ENCODE measurements at regions not wholly inside any gene's neighbourhood (a gene's known extent, or its start where the extent isn't known, plus 50 kb on each side); places are given as distances from the start of the nearest gene placed in this dataset.

DNA sequence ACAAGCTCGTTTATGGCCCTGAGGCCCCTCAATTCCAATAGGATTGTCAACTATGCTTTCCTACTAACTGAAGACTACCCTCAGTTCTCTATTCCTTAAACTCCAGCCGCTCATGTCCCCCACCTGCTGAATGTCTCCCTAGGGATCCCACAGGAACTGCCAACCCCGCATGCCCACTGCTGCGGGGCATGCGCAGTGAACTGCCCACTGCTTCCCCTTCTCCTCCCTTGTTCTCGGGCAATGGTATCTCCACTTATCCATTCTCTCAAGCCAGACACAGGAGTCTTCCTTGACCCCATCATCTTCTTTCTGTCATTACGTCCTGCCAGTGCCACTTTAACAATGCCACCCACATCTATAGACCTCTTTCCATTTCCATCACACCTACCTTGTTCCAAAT, 90.0 kb downstream of the FGF18 start:
- ATAC-seq (no peak), DNase-seq (no peak)
- intact Hi-C loops (cut with micrococcal nuclease), result no loop called here

- no peak for ATAC-seq
- intact Hi-C loops (cut with micrococcal nuclease), result no loop called here
Measured at GRCh38 chr5:171512397-171512796, 93.0 kb downstream of the FGF18 start.

GRCh38 chr5:171513591-171513990, 94.1 kb downstream of the FGF18 start:
- DNase-seq (no peak), ATAC-seq (no peak)
- intact Hi-C loops (cut with micrococcal nuclease), result no loop called here

More at GRCh38 chr5:171512397-171512796, 93.0 kb downstream of the FGF18 start:
- no peak for DNase-seq

DNA sequence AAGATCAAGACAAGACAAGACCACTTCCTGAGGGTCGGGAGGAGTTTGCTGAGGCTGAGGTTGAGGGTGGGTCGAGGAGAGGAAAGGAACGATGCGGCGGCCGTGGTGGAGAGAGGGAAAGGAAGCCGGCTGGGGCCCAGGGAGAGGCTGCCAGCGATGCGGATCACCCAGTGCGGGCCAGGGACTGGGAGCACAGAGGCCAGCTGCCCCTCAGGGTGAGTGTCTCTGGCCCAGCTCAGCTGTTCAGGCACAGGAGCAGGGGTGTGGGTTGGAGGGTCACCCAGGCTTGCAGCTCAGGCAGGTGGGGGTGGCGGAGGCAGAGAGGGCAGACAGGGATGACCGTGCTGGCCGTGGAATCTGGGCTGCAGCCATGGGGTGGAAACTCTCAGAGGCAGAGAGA, 99.5 kb downstream of the FGF18 start:
- no peak for DNase-seq
- no peak for ATAC-seq
- intact Hi-C loops (cut with micrococcal nuclease), result no loop called here

DNA sequence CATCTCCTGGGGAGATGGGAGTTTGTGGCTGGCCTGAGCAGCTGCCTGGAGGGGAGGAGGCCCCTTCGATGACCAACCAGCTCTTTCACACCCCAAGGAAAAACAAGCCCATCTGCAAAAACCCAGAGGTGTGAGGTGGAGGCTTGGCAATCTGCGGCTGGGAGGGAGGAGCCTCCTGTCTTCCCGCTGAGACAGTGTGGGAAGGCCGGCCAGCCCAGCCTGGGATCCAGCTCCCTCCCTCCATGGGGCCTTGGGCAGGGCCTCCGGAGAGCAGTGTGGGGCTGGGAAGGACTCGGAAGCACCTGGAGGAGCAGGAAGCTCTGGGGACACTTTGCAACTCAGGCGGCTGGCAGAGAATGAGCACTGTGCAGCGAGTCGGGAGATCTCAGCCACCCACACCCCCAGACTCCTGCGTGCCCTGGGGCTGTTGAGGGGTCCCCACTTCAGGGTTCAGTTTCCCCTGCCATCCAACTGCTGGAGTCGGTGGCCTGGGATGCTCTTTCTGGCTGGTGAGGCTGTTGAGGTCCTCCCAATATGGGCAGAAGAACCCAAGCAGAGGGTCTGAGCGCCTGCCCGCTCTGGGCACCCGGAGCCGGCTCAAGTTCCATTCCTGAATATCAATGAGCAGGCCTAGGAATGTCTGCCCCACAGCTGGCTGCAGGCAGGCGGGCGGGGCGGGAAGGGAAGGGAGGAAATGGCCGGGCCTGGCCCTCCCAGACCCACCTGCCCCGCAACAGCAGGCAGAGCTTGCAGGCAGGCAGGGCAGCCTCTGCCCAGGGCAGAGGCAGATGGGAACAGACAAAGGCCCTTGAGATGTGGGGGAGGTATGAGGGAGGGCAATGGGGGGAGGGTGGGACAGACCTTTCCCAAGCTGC, 101.1 kb downstream of the FGF18 start:
- DNase-seq (peak; percentile 44), ATAC-seq (peak; percentile 72)
- intact Hi-C loops (cut with micrococcal nuclease), result no loop called here

- intact Hi-C loops (cut with micrococcal nuclease), result no loop called here
- ATAC-seq, result peak; percentile 38
- no peak for DNase-seq
Measured at GRCh38 chr5:171521219-171521633, 101.8 kb downstream of the FGF18 start.

DNA sequence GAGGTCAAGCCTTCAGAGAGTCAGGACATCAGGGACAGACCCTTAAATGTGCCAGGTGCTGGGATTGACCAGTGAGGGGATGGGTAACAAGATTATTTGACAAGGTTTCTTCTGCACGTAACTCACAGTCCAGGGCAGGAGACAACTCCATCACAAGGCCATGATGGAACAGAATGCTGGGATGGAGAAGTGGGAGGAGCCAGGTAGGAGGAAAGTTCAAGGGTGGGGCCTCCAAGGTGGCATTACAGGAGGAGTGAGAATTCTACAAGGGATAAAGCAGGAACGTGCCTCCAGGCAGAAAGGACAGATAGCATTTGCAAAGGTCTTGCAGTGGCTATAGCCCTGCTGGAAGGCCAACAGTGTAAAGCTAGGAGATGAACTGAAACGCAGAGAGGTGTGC, 102.2 kb downstream of the FGF18 start:
- ATAC-seq, result no peak
- intact Hi-C loops (cut with micrococcal nuclease), result no loop called here
- no peak for DNase-seq

DNA sequence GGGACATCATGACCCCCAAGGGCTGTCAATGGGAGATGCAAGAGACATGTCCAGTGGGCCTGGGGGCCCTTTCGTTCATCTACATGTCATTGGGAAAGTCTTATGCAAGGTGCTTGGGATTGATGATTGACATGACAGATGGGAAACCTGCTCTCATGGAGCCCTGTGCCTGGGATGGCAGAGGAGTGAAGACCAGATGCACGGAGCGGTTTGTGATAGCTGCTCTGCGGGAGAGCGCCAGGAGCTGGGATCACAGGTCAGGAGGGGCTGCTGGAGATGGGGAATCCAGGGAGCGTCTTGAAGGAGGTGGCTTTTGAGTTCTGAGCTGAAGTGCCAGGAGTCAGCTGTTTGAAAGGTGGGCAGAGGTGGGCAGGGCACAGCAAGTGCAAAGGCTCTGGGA, 104.3 kb downstream of the FGF18 start:
- ATAC-seq (no peak), DNase-seq (no peak)
- intact Hi-C loops (cut with micrococcal nuclease), result no loop called here

DNA sequence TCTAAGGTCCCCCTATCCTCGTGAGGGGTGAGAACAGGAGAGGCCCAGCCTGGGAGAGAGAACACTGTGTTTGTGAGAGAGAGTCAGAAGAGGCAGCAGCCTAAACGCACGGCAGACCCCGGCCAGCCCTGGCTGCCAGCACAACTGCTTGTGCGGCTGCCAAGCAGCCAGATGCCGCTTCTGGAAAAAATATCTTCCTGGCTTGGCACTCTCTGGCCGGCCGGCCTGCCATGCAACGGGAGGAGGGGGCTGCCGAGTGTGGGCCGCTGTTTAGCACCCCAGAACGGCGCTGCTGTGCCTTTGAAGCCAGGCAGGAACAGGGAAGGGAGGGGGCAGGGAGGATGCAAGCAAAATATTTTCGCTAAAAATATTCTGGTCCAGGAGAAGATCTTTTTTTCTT, 105.0 kb downstream of the FGF18 start:
- DNase-seq, result peak; percentile 64

GRCh38 chr5:171525085-171525484, 105.6 kb downstream of the FGF18 start:
- ATAC-seq (no peak), DNase-seq (no peak)

More for the DNA sequence above, 105.0 kb downstream of the FGF18 start:
- peak; percentile 50 for ATAC-seq
- intact Hi-C loops (cut with micrococcal nuclease), result no loop called here

GRCh38 chr5:171528036-171528435, 108.6 kb downstream of the FGF18 start:
- ATAC-seq, result no peak
- DNase-seq, result no peak
- intact Hi-C loops (cut with micrococcal nuclease), result no loop called here

More at GRCh38 chr5:171525085-171525484, 105.6 kb downstream of the FGF18 start:
- intact Hi-C loops (cut with micrococcal nuclease), result no loop called here

DNA sequence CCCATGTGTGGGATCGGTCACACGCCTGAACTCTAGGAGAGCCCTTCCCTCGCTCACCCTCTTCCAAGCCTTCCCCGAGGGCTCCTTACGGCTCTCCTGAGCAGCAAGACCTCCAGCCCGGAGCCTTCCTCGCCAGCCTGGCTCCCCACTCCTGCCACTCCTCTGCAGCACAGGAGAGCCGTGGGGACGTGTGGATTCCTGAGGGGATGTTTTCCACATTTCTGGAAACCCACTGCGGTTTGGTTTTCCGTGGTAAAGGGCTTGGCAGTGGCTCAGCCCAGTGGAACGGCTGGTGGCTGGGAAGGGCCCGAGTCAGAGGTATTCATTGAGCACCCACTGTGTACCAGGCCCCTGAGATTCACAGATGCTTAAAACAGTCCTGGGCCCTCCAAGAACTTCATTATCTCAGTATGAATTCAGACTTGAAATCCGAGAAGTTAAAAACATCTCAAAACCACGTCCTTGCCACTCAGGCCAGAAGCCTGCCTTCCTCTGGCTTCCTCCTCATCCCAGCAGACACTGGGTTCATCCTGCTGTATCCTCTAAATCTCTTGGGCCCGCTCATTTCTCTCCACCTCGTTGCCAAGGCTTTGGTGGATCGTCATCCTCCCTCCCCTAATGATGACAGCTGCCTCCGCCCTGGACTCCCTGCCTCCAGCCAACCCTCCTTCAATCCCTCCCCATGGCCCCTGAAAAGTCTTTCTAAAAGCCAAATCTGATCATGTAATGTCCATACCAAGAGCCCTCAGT, 109.6 kb downstream of the FGF18 start:
- DNase-seq, result no peak
- intact Hi-C loops (cut with micrococcal nuclease), result no loop called here
- ATAC-seq, result no peak

GRCh38 chr5:171531638-171532037, 112.2 kb downstream of the FGF18 start:
- intact Hi-C loops (cut with micrococcal nuclease), result no loop called here
- DNase-seq (no peak), ATAC-seq (peak; percentile 18)

DNA sequence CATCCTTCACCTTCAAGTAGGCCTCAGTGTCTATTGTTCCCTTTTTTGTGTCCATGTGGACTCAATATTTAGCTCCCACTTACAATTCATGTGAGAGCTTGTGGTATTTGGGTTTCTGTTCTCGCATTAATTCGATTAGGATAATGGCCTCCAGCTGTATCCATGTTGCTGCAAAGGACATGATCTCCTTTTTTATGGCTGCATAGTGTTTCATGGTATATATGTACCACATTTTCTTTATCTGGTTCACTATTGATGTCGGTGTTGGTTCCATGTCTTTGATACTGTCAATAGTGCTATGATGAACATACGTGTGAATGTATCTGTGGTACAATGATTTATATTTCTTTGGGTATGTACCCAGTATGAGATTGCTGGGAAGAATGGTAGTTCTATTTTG, 113.7 kb downstream of the FGF18 start:
- intact Hi-C loops (cut with micrococcal nuclease), result no loop called here
- no peak for ATAC-seq

GRCh38 chr5:171534043-171534895, 114.8 kb downstream of the FGF18 start:
- DNase-seq (no peak), ATAC-seq (no peak)
- intact Hi-C loops (cut with micrococcal nuclease), result no loop called here

More for the DNA sequence above, 113.7 kb downstream of the FGF18 start:
- no peak for DNase-seq

DNA sequence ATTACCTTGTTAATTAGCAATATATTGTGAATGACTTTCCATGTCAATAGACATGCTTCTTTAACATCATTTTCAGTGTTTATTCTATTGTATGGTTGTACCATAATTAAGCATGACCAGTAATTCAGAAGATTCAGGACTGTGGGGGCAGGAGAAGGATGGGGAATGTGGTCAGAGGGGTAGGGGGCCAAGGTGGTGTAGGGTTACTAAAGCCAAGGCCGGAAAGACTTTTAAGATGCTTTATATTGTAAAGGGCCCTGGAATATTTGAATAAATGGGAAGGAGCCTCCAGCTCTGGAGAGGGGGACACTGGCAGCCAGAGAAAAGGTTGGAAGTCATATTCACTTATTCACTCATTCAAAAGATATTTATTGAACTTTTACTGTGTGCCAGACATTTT, 115.7 kb downstream of the FGF18 start:
- ATAC-seq (no peak), DNase-seq (no peak)
- intact Hi-C loops (cut with micrococcal nuclease), result no loop called here

DNA sequence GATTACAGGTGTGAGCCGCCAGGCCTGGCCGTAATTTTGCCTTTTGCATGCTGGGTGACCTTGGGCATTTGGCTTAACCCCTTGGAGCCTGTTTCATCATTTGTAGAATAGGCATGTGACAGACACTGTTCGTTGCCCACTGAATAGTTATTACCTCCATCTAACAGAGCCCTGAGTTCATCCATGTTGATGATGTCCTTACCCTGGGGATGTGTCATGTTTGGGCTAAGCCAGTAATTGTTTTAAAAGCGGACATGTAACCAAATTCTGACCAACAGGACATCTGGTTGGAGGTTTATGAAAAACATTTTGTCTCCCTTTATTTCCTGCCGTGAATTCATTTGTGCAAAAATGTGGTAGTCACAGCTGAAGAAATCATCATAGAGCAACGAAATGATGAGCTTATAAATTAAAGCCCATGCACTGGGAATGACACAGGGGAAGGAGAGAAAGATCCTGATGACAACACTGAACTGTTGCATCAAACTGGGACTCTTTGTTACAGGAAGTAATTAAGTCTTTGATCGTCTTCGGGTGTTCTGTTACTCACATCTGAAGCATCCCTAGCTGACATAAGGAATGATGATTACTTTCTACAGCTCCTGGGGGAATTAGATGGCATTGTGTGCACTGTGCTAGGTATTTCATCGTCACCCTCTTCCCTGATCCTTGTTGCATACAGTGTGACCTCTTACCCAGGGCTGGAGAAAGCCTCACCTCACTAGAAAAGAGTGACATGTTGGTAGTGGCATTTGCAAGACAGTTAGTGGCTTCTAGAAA, 117.8 kb downstream of the FGF18 start:
- ATAC-seq (no peak), DNase-seq (no peak)
- intact Hi-C loops (cut with micrococcal nuclease), result no loop called here

DNA sequence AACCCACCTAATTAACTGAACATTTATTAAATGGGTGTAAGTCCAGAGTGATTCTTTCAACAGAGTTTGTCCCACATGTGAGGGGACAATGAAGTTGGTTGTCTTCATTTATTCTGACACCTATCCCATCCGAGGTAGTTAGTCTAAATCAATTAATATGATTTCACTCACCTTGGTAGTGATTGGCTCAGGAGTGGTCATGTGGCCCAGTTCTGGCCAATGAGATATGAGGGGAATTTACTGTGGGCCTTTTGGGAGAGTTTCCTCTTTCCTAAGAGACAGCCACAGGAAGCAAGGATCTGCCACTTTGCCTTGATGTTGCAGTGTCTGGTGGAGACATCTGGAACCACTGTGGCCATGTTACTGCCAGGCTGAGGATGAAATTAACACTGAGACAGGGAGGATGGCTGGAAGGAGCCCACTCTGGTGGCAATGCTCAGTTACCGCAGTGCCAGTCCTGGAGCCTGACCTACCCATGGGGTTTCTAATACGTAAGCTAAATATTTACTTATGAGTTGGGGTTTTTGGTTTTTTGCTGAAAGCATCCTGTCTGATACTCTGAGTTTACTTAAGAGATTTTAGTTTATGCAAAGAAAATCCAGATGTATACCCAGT, 118.6 kb downstream of the FGF18 start:
- DNase-seq, result no peak
- no peak for ATAC-seq
- intact Hi-C loops (cut with micrococcal nuclease), result no loop called here
